HUES6 (cell line): ENCODE measurements at regions not wholly inside any gene's neighbourhood (a gene's known extent, or its start where the extent isn't known, plus 50 kb on each side); places are given as distances from the start of the nearest gene placed in this dataset.

Experiments used
- H3K27ac ChIP-seq: 2 replicates; pipeline ENCODE4 v1.7.0; 2013; ENCODE audit warnings: low read depth, mild to moderate bottlenecking, low read length, inconsistent platforms
- H3K27me3 ChIP-seq: 2 replicates; pipeline ENCODE4 v1.6.1; 2013; ENCODE audit warnings: low read length; ENCODE audit not compliant: control insufficient read depth, insufficient read depth
- H3K36me3 ChIP-seq: 2 replicates; pipeline ENCODE4 v1.6.1; 2013; ENCODE audit warnings: low read length; ENCODE audit not compliant: control insufficient read depth, insufficient read depth
- H3K4me1 ChIP-seq: 2 replicates; pipeline ENCODE4 v1.6.1; 2013; ENCODE audit warnings: low read length; ENCODE audit not compliant: control insufficient read depth, insufficient read depth
- H3K4me3 ChIP-seq: 2 replicates; pipeline ENCODE4 v1.5.1; 2013; ENCODE audit warnings: low read depth, low read length
- H3K9ac ChIP-seq: one replicate; pipeline ENCODE4 v1.6.1; 2013; ENCODE audit warnings: mild to moderate bottlenecking, low read length
- H3K9me3 ChIP-seq: 2 replicates; pipeline ENCODE4 v1.6.1; 2013; ENCODE audit warnings: low read depth, low read length; ENCODE audit not compliant: control insufficient read depth, insufficient read depth

DNA sequence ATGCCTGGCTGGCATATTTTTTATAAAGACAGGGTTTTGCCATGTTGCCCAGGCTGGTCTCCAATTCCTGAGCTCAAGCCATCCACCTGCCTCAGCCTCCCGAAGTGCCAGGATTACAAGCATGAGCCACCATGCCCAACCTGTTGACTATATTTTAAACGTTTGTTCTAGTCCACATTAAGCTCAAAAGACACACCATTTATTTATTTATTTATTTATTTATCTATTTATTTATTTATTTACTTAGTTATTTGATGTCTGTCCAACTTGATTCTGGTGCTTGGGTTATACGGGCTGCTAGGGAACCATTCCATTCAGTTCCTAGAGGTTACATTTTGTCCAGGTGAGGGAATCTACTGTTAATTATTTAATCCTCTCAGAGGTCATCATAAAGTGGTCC is 98.1 kb upstream of the ADGRL4 start:
- H3K9me3 ChIP-seq, result no peaks in the 10 kb centered on the region
- H3K36me3 ChIP-seq, result no peaks in the 10 kb centered on the region
- no peaks in the 10 kb centered on the region for H3K27me3 ChIP-seq
- no peak overlapping the region for H3K4me3 ChIP-seq
- no peaks in the 10 kb centered on the region for H3K4me1 ChIP-seq
- no peak overlapping the region for H3K27ac ChIP-seq
- no peak overlapping the region for H3K9ac ChIP-seq

DNA sequence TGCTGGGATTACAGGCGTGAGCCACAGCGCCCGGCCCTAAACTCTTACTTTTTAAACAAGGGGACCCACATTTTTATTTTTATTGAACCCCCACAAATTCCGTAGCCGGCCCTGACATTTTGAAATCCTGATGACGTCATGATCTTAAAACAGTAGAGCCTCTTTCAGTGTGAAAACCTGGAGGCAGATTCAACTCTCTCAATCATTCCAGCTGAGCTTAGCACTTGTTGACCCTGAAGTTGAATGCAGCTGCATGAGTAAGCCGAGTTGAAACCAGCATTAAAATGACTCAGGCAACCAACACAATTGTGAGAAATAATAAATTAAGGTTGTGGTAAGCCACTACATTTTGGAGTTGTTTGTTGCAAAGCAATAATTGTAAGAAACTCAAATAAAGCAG is 93.9 kb upstream of the ADGRL4 start:
- no peak overlapping the region for H3K9ac ChIP-seq
- H3K4me1 ChIP-seq, result no peaks in the 10 kb centered on the region
- H3K27ac ChIP-seq, result no peak overlapping the region
- no peaks in the 10 kb centered on the region for H3K27me3 ChIP-seq
- no peak overlapping the region for H3K4me3 ChIP-seq
- H3K9me3 ChIP-seq, result no peaks in the 10 kb centered on the region
- H3K36me3 ChIP-seq, result no peaks in the 10 kb centered on the region

DNA sequence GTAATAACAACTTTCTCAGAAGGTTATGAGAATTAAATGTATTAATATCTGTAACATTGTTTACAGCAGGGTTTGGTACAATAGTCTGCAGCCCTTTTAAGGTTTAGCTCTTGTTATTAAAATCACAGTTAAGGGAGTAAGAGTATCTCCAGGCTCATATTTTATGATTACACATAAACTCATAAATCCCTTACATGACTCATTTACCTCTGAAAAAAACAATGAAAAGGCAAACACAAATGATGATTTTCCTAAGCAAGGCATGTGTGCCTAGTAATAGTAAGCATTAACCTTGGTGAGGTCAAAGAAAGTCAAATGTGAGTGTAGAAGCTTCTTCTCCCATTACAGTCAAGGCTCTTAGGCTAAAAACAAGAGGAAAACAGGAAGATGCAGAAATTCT is 84.5 kb upstream of the ADGRL4 start:
- Histone ChIP-seq H3K4me1 (no peaks in the 10 kb centered on the region), H3K9me3 (no peaks in the 10 kb centered on the region)

DNA sequence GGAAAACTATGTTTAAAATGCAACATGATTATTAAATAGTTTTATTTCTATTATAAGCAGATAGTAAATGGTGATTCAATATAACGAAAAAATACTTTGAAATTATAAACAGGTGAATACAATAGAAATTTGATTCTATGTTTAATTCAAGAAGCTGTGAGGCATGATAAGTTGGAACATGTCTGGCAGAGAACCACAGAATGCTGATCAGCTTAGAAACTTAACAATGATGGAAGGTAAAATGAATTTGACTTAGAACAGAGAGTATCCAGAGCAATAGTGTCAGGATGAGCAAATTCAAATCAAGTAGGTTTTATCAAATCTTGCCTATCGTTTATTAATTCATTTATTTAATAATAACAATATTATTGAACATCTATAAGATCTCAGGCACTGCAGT is 83.4 kb upstream of the ADGRL4 start:
- Histone ChIP-seq H3K4me3 (no peak overlapping the region), H3K4me1 (no peaks in the 10 kb centered on the region), H3K27me3 (no peaks in the 10 kb centered on the region), H3K9me3 (no peaks in the 10 kb centered on the region), H3K27ac (no peak overlapping the region), H3K9ac (no peak overlapping the region), H3K36me3 (no peaks in the 10 kb centered on the region)

More for the DNA sequence above, 84.5 kb upstream of the ADGRL4 start:
- H3K27me3 ChIP-seq, result no peaks in the 10 kb centered on the region
- H3K36me3 ChIP-seq, result no peaks in the 10 kb centered on the region
- no peak overlapping the region for H3K9ac ChIP-seq
- H3K4me3 ChIP-seq, result no peak overlapping the region
- no peak overlapping the region for H3K27ac ChIP-seq

DNA sequence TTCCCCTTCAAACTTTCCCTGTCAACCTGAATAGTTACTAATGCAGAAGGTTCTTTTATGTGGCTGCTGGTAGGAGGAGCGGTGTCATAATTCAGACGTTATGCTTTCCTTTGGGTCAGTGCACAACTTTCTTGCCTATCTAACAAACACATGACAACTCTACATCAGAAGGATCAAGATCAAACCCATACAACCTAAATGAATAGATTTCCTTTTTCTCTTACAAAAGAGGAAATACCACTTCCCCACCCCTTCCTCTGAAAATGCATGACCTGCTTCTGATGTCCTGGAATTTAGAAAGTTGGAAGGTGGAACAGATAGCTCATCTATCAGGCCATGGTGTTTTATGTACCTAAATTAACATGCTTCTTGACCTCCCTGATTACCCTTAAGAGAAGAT is 75.7 kb upstream of the ADGRL4 start:
- H3K27ac ChIP-seq, result no peak overlapping the region
- H3K4me3 ChIP-seq, result no peak overlapping the region
- H3K9ac ChIP-seq, result no peak overlapping the region
- H3K36me3 ChIP-seq, result no peaks in the 10 kb centered on the region
- no peaks in the 10 kb centered on the region for H3K9me3 ChIP-seq
- H3K4me1 ChIP-seq, result peaks cover 7% of the 10 kb centered on the region
- no peaks in the 10 kb centered on the region for H3K27me3 ChIP-seq

DNA sequence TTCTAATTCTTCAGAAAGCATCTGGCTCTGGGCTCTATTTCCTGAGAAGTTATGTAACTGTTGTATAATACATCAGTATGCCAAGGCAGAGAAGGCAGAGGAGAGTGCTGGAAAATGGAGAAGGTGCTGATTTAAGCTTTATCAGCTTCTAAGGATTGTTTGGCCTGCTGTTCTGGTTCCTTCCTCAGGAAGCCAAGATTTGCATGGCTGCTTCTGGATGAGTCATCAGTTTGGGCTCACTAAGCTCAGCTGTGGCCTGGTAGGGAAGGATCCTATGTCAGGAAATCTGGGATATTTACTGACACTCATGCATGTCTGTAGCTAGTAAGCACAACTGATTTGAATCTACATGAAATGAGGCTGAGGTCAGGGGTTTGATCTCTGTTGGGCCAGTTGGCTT is 73.2 kb upstream of the ADGRL4 start:
- Histone ChIP-seq H3K9ac (no peak overlapping the region), H3K4me1 (peaks cover 7% of the 10 kb centered on the region), H3K27ac (no peak overlapping the region), H3K4me3 (no peak overlapping the region), H3K36me3 (no peaks in the 10 kb centered on the region), H3K27me3 (no peaks in the 10 kb centered on the region), H3K9me3 (no peaks in the 10 kb centered on the region)

DNA sequence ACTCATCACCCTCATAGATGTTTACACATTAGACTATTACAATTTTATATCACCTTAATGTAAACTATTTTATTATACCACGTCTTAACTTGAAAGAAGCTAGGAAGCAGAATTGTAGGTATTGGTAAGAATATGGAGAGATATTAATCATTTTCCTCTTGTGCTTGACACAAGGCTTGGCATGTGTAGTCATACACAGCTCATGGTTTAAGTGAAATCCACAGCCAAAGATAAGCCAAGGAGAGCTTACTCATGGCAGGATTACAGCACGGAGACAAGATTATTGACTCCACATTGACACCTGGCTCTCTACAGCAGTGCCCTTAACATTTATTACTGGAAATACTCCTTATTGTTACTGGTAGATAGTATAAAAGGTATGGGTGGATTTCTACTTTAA is 68.4 kb upstream of the ADGRL4 start:
- Histone ChIP-seq H3K27ac (no peak overlapping the region), H3K4me1 (peaks cover 6% of the 10 kb centered on the region), H3K36me3 (no peaks in the 10 kb centered on the region), H3K9me3 (no peaks in the 10 kb centered on the region), H3K27me3 (no peaks in the 10 kb centered on the region), H3K9ac (no peak overlapping the region), H3K4me3 (no peak overlapping the region)

DNA sequence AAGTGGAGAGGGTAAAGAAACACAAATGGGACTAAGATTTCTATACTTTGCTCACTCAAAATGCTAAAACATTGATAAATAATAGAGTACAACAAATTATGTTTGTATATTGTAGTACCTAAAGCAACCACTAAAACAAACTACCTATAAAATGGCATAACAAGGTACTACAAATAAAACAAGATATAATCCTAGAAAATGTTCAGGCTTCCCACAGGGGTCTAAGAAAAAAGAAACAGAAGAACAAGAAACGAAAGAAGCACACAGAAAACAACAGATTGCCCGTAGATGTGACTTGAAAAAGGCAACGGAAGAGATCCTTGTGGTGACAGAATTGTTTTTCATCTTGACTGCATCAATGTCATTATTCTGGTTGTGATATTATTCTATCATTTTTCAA is 63.3 kb upstream of the ADGRL4 start:
- no peaks in the 10 kb centered on the region for H3K9me3 ChIP-seq

DNA sequence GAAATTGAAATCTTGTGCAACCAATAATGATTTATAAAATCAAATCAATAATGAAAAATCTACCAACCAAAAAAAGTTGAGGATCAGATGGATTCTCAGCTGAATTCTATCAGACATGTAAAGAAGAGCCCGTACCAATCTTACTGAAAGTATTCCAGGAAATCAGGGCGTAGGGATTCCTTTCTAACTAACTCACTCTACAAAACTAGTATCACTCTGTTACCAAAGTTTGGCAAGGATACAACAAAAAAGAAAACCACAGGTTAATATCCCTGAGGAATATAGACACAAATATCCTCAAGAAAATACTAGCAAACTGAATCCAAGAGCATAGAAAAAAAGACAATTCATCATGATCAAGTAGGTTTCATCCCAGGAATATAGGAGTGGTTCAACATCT is 52.8 kb upstream of the ADGRL4 start:
- Histone ChIP-seq H3K27me3 (no peaks in the 10 kb centered on the region), H3K9ac (no peak overlapping the region), H3K4me3 (no peak overlapping the region), H3K36me3 (no peaks in the 10 kb centered on the region), H3K9me3 (peaks cover 3% of the 10 kb centered on the region; the same call in 1 of the 2 replicates), H3K27ac (no peak overlapping the region), H3K4me1 (no peaks in the 10 kb centered on the region)

More for the DNA sequence above, 63.3 kb upstream of the ADGRL4 start:
- H3K4me3 ChIP-seq, result no peak overlapping the region
- H3K27ac ChIP-seq, result no peak overlapping the region
- no peaks in the 10 kb centered on the region for H3K4me1 ChIP-seq
- no peak overlapping the region for H3K9ac ChIP-seq
- H3K27me3 ChIP-seq, result no peaks in the 10 kb centered on the region
- H3K36me3 ChIP-seq, result no peaks in the 10 kb centered on the region
